KMS-11 (cell line): ENCODE measurements at regions not wholly inside any gene's neighbourhood (a gene's known extent, or its start where the extent isn't known, plus 50 kb on each side); places are given as distances from the start of the nearest gene placed in this dataset.

Experiments used
- H2AFZ ChIP-seq: fragments of 200-600 bp; sonication (generic); 2 replicates; pipeline ENCODE4 v1.6.1; 2016; ENCODE audit warnings: antibody characterized with exemption, mixed run types, low read depth
- H3K27ac ChIP-seq: fragments of 200-600 bp; sonication (generic); 2 replicates; pipeline ENCODE4 v1.6.1; 2016; ENCODE audit warnings: mild to moderate bottlenecking, mixed run types
- H3K27me3 ChIP-seq: fragments of 200-600 bp; sonication (generic); 2 replicates; pipeline ENCODE4 v1.6.1; 2017; ENCODE audit warnings: mild to moderate bottlenecking, low read depth, mixed run types, moderate library complexity; ENCODE audit not compliant: insufficient read depth
- H3K36me3 ChIP-seq: fragments of 200-600 bp; sonication (generic); 2 replicates; pipeline ENCODE4 v1.6.1; 2017; ENCODE audit warnings: mild to moderate bottlenecking, mixed run types; ENCODE audit not compliant: insufficient read depth
- H3K4me1 ChIP-seq: fragments of 200-600 bp; sonication (generic); 2 replicates; pipeline ENCODE4 v1.6.1; 2016; ENCODE audit warnings: mild to moderate bottlenecking, low read depth, mixed run types; ENCODE audit not compliant: poor library complexity, severe bottlenecking
- H3K4me2 ChIP-seq: fragments of 200-600 bp; sonication (generic); 2 replicates; pipeline ENCODE4 v1.7.0; 2016; ENCODE audit warnings: mild to moderate bottlenecking, mixed run types
- H3K4me3 ChIP-seq: fragments of 200-600 bp; sonication (generic); IDR thresholded peaks from 2 replicates; pipeline ENCODE4 v1.6.1; 2017; ENCODE audit warnings: low read depth, low read length, mixed read lengths; ENCODE audit not compliant: insufficient read depth
- H3K79me2 ChIP-seq: fragments of 200-600 bp; sonication (generic); 2 replicates; pipeline ENCODE4 v1.6.1; 2016; ENCODE audit warnings: low read depth, mixed run types; ENCODE audit not compliant: insufficient read depth
- H3K9ac ChIP-seq: fragments of 200-600 bp; sonication (generic); 2 replicates; pipeline ENCODE4 v1.6.1; 2016; ENCODE audit warnings: mild to moderate bottlenecking, mixed run types
- H4K20me1 ChIP-seq: fragments of 200-600 bp; sonication (generic); 2 replicates; pipeline ENCODE4 v1.6.1; 2016; ENCODE audit warnings: mild to moderate bottlenecking, mixed run types; ENCODE audit not compliant: insufficient read depth
- CTCF ChIP-seq: fragments of 200-600 bp; sonication (generic); conservative IDR thresholded peaks from 2 replicates; pipeline ENCODE4 v1.6.1; 2017; ENCODE audit warnings: low read depth, mild to moderate bottlenecking, antibody characterized with exemption, low read length, moderate library complexity, mixed read lengths

GRCh38 chr3:189094539-189094938, 77.2 kb upstream of the TPRG1 start:
- Histone ChIP-seq H3K79me2 (no peaks in the 10 kb centered on the region), H4K20me1 (no peaks in the 10 kb centered on the region), H3K27me3 (no peaks in the 10 kb centered on the region), H2AFZ (no peak overlapping the region), H3K36me3 (no peaks in the 10 kb centered on the region), H3K9ac (no peak overlapping the region), H3K27ac (no peak overlapping the region), H3K4me2 (no peak overlapping the region), H3K4me1 (no peaks in the 10 kb centered on the region), H3K4me3 (no peak overlapping the region)
- TF ChIP-seq CTCF, result no peak

DNA sequence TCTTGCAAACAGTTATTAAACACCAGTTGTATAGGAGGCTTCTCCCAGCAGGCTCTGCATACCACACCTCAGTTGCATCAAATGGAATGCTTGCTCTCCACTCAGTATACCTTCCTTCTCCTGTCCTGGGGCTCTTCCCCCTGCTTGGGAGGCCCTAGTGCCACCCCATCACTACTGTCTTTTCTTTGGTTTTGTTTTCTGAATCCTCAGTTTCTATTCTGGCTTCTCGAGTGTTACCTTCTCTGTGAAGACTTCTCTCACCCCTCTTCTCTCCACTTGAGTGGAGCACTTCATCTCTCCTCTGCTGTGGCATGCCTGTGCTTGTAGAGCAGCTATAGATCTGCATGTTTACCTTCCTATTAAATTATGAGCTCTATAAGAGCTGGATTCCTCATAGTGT, 75.7 kb upstream of the TPRG1 start:
- no peak overlapping the region for H3K4me2 ChIP-seq
- H3K4me1 ChIP-seq, result no peaks in the 10 kb centered on the region
- H3K27me3 ChIP-seq, result no peaks in the 10 kb centered on the region
- no peaks in the 10 kb centered on the region for H4K20me1 ChIP-seq
- no peaks in the 10 kb centered on the region for H3K36me3 ChIP-seq
- H3K9ac ChIP-seq, result no peak overlapping the region
- no peak overlapping the region for H3K4me3 ChIP-seq
- TF ChIP-seq CTCF, result no peak
- no peak overlapping the region for H2AFZ ChIP-seq
- no peak overlapping the region for H3K27ac ChIP-seq
- H3K79me2 ChIP-seq, result no peaks in the 10 kb centered on the region

DNA sequence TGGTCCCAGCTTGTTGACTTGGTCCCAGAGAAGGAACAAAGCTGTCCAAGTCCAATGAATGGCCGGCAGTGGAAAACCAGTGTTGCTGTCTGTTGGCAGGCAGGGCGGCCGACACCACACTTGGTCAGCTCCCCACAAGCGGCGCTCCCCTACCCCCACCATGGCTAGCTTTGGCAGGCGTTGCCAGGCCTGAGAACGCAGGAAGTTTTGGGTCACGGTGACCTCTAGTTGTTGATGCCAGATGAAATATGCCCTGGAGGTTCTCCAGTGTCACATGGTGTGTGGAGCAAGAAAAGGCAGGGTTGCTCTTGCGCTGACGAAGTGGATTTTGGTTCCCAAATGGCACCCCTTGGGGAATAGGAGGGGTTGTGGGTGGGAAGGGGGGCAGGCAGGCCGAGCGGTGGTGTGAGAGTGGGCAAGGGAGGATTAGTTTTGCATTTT, 72.7 kb upstream of the TPRG1 start:
- Histone ChIP-seq H3K4me3 (no peak overlapping the region), H2AFZ (no peak overlapping the region), H3K9ac (no peak overlapping the region), H3K27ac (no peak overlapping the region), H3K27me3 (no peaks in the 10 kb centered on the region), H3K36me3 (no peaks in the 10 kb centered on the region), H3K79me2 (no peaks in the 10 kb centered on the region), H3K4me1 (no peaks in the 10 kb centered on the region), H4K20me1 (no peaks in the 10 kb centered on the region), H3K4me2 (no peak overlapping the region)
- TF ChIP-seq CTCF, result no peak

- Histone ChIP-seq H3K79me2 (no peaks in the 10 kb centered on the region), H4K20me1 (no peaks in the 10 kb centered on the region), H3K9ac (no peak overlapping the region), H3K4me2 (no peak overlapping the region), H3K4me1 (no peaks in the 10 kb centered on the region), H3K4me3 (no peak overlapping the region), H3K27me3 (no peaks in the 10 kb centered on the region), H2AFZ (no peak overlapping the region), H3K27ac (no peak overlapping the region), H3K36me3 (no peaks in the 10 kb centered on the region)
- TF ChIP-seq CTCF, result no peak
These were observed 72.1 kb upstream of the TPRG1 start for GRCh38 chr3:189099505-189100290.
